A549 (cell line): ENCODE measurements at regions not wholly inside any gene's neighbourhood (a gene's known extent, or its start where the extent isn't known, plus 50 kb on each side); places are given as distances from the start of the nearest gene placed in this dataset.

Experiments
- ATAC-seq, 2 experiments: fragments of 200-7000 bp in 1 of 2; fragments of >200 bp in 1 of 2; cut with Nextera tagmentation in 1 of 2; cut with Tn5 transposase in 1 of 2; 3 replicates each; pipeline versions ENCODE4 v1.8.0 to v1.9.1; 2018 to 2020; ENCODE audit warnings: mild to moderate bottlenecking in 1 of 2, moderate library complexity in 1 of 2
- CTCF ChIA-PET: fragments of 300-600 bp; sonication (Branson Sonifier 250); formaldehyde crosslinking; extraction: SDS; loops from one replicate; lab custom pipeline; 2021; ENCODE audit warnings: antibody characterized with exemption, inconsistent platforms; lab: Yijun Ruan, JAX
- POLR2A ChIA-PET: fragments of 350-600 bp; formaldehyde crosslinking; extraction: SDS; loops from one replicate; lab custom pipeline; 2021; ENCODE audit warnings: antibody characterized with exemption, inconsistent platforms; lab: Yijun Ruan, JAX
- DNase-seq, 2 experiments: peaks; one replicate each; pipeline versions ENCODE4 v3.0.0 to v3.0.0-alpha.2; 2011 to 2016; ENCODE audit warnings: low read depth in 1 of 2, low spot score in 1 of 2
- FAIRE-seq: peaks from 2 replicates; lab custom pipeline; 2011; peaks lifted over from hg19 to GRCh38; lab: Jason Lieb, UNC
- H3K27ac ChIP-seq, 2 experiments: fragments of >200 bp; sonication (Bioruptor Twin); formaldehyde crosslinking; 3 replicates each; pipeline ENCODE4 v1.5.1; 2016 to 2017
- H3K4me1 ChIP-seq: fragments of >200 bp; sonication (Bioruptor Twin); formaldehyde crosslinking; 3 replicates; pipeline ENCODE4 v1.6.1; 2016
- H3K4me2 ChIP-seq: fragments of >200 bp; sonication (Bioruptor Twin); formaldehyde crosslinking; 3 replicates; pipeline ENCODE4 v1.6.1; 2016
- H3K4me3 ChIP-seq: fragments of >200 bp; sonication (Bioruptor Twin); formaldehyde crosslinking; 3 replicates; pipeline ENCODE4 v1.5.1; 2016
- H3K9me3 ChIP-seq: fragments of >200 bp; sonication (Bioruptor Twin); formaldehyde crosslinking; 3 replicates; pipeline ENCODE4 v1.6.1; 2016
- BHLHE40 ChIP-seq: IDR thresholded peaks from 2 replicates; pipeline ENCODE4 v1.6.1; 2012; ENCODE audit warnings: low read depth, low read length, inconsistent platforms
- CHD4 ChIP-seq: fragments of 200-600 bp; sonication (generic); IDR thresholded peaks from 2 replicates; pipeline ENCODE4 v1.6.1; 2016; ENCODE audit warnings: antibody characterized with exemption, mild to moderate bottlenecking, borderline replicate concordance
- EHF ChIP-seq: fragments of 250-450 bp; sonication (Bioruptor Pico); IDR thresholded peaks from 2 replicates; pipeline ENCODE4 v1.5.0; 2020; ENCODE audit warnings: mild to moderate bottlenecking
- ESRRA ChIP-seq: fragments of 150-350 bp; IDR thresholded peaks from 2 replicates; pipeline ENCODE4 v1.6.1; 2014; ENCODE audit warnings: mild to moderate bottlenecking, low read length, borderline replicate concordance
- FOSL2 ChIP-seq, 2 experiments: fragments of 450-650 bp in 1 of 2; fragments of >200 bp in 1 of 2; sonication (Bioruptor Twin) in 1 of 2; formaldehyde crosslinking; IDR thresholded peaks; 2 replicates each; pipeline versions ENCODE4 v1.5.0 to v1.6.1; 2016 to 2020; ENCODE audit warnings: mild to moderate bottlenecking in 1 of 2, moderate library complexity in 1 of 2
- FOXS1 ChIP-seq: fragments of 250-450 bp; sonication (Bioruptor Pico); IDR thresholded peaks from 2 replicates; pipeline ENCODE4 v1.5.0; 2020; ENCODE audit warnings: mild to moderate bottlenecking, moderate library complexity
- HOXA7 ChIP-seq: fragments of 250-450 bp; sonication (Bioruptor Pico); IDR thresholded peaks from 2 replicates; pipeline ENCODE4 v1.5.0; 2020; ENCODE audit warnings: mild to moderate bottlenecking, moderate library complexity
- HOXB13 ChIP-seq: fragments of 250-450 bp; sonication (Bioruptor Pico); IDR thresholded peaks from 2 replicates; pipeline ENCODE4 v1.5.0; 2020; ENCODE audit warnings: low read depth, mild to moderate bottlenecking, moderate library complexity
- HOXB5 ChIP-seq: fragments of 250-450 bp; sonication (Bioruptor Pico); IDR thresholded peaks from 2 replicates; pipeline ENCODE4 v1.5.0; 2020; ENCODE audit warnings: mild to moderate bottlenecking, moderate library complexity
- JUNB ChIP-seq: fragments of >200 bp; sonication (Bioruptor Twin); formaldehyde crosslinking; IDR thresholded peaks from 2 replicates; pipeline ENCODE4 v1.6.1; 2016
- KDM5A ChIP-seq: fragments of 200-600 bp; sonication (generic); IDR thresholded peaks from 2 replicates; pipeline ENCODE4 v1.6.1; 2016; ENCODE audit warnings: antibody characterized with exemption, mild to moderate bottlenecking
- MAFK ChIP-seq: fragments of 450-650 bp; IDR thresholded peaks from 2 replicates; pipeline ENCODE4 v1.6.1; 2014; ENCODE audit not compliant: partially characterized antibody
- MAZ ChIP-seq: fragments of 150-350 bp; IDR thresholded peaks from 2 replicates; pipeline ENCODE4 v1.6.1; 2014; ENCODE audit warnings: antibody characterized with exemption, low read depth, low read length, borderline replicate concordance
- POLR2AphosphoS2 ChIP-seq: conservative IDR thresholded peaks from 2 replicates; pipeline ENCODE4 v1.6.1; 2012; ENCODE audit warnings: low read length, improper control_type of control experiment, inconsistent platforms
- RARB ChIP-seq: fragments of 250-450 bp; sonication (Bioruptor Pico); IDR thresholded peaks from 2 replicates; pipeline ENCODE4 v1.8.0; 2021; ENCODE audit warnings: mild to moderate bottlenecking, moderate library complexity
- RFX5 ChIP-seq: fragments of 450-650 bp; IDR thresholded peaks from 2 replicates; pipeline ENCODE4 v1.7.1; 2014; ENCODE audit warnings: antibody characterized with exemption, mild to moderate bottlenecking, moderate library complexity
- RNF2 ChIP-seq: fragments of 200-600 bp; sonication (generic); IDR thresholded peaks from 2 replicates; pipeline ENCODE4 v1.6.1; 2016; ENCODE audit warnings: low read depth, mild to moderate bottlenecking, antibody characterized with exemption, moderate library complexity, borderline replicate concordance
- TFCP2L1 ChIP-seq: fragments of 250-450 bp; sonication (Bioruptor Pico); IDR thresholded peaks from 2 replicates; pipeline ENCODE4 v1.5.0; 2021; ENCODE audit warnings: mild to moderate bottlenecking
- ZNF302 ChIP-seq: fragments of 250-450 bp; sonication (Bioruptor Pico); IDR thresholded peaks from 2 replicates; pipeline ENCODE4 v1.9.0; 2021; ENCODE audit warnings: inconsistent platforms, mild to moderate bottlenecking, moderate library complexity
- ZSCAN20 ChIP-seq: fragments of 250-450 bp; sonication (Bioruptor Pico); IDR thresholded peaks from 2 replicates; pipeline ENCODE4 v1.8.0; 2022; ENCODE audit warnings: mild to moderate bottlenecking, moderate library complexity
- WGBS: methylation state at CpG from one replicate; pipeline ENCODE4 v1.1.6; 2017; ENCODE audit errors: missing lambda C conversion rate; 5-methylcytosine and 5-hydroxymethylcytosine counted together
- TF ChIP-seq, protein P1 (sequence below): IDR thresholded peaks from 2 replicates; pipeline ENCODE4 v1.6.1; 2012; ENCODE audit warnings: low read depth, borderline replicate concordance

DNA sequence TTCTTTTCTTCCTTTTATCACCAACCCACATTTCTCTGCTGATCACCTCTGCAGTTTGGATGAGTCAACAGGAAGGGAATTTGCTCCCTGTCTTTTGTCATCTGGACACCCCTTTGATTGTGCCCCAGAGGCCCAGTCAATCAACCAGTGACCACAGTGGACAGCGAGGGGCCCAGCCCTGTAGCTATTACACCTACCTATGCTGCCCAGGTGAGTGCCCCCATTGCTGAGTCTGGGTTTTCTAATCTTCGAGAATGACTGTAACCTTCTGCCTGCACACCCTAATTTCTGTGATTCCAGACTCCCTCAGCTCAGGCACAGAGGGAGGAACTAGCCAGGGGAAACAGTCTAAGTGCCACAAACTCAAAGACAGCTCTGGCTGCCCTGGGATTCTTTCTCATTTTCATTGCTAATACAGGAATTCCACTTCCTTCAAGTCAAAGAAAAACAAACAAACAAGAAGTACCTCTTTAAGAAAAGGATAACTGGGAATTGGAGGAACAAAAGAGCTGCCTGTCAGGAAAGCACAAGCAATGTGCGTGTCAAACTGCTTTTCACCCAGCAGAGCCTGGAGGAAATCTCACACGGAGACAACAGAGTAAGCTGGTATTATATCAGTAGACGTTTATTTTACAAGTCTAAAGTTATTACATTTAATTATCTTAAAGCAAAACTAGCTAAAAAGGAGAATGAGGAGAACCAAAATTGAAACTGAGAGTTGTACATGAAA, 311.1 kb downstream of the AJAP1 start:
- H3K4me2 ChIP-seq: no peak overlapping the region
- no peak overlapping the region for H3K4me3 ChIP-seq
- H3K27ac ChIP-seq: no peak overlapping the region
- ATAC-seq (no peak), DNase-seq (no peak), FAIRE-seq (no peak)
- WGBS: 8% methylated on average over 4 of the region's 5 CpGs
- ChIA-PET CTCF (no interaction called here), POLR2A (no interaction called here)
- 0 out of 3 replicates have a peak, but pooled peaks cover 3% of the 10 kb centered on the region for H3K4me1 ChIP-seq
- H3K9me3 ChIP-seq: no peaks in the 10 kb centered on the region
- no peak for TF ChIP-seq JUNB
- no peak for TF ChIP-seq EHF (CRISPR knock-in tag)
- TF ChIP-seq ZNF302 (CRISPR knock-in tag): no peak
- TF ChIP-seq TFCP2L1: no peak
- TF ChIP-seq ZSCAN20 (CRISPR knock-in tag): no peak
- TF ChIP-seq MAZ: no peak
- no peak for TF ChIP-seq RNF2
- no peak for TF ChIP-seq HOXB5
- TF ChIP-seq BHLHE40: no peak
- no peak for TF ChIP-seq HOXA7 (CRISPR knock-in tag)
- no peak for TF ChIP-seq MAFK
- TF ChIP-seq, protein P1, sequence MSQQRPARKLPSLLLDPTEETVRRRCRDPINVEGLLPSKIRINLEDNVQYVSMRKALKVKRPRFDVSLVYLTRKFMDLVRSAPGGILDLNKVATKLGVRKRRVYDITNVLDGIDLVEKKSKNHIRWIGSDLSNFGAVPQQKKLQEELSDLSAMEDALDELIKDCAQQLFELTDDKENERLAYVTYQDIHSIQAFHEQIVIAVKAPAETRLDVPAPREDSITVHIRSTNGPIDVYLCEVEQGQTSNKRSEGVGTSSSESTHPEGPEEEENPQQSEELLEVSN: no peak

DNA sequence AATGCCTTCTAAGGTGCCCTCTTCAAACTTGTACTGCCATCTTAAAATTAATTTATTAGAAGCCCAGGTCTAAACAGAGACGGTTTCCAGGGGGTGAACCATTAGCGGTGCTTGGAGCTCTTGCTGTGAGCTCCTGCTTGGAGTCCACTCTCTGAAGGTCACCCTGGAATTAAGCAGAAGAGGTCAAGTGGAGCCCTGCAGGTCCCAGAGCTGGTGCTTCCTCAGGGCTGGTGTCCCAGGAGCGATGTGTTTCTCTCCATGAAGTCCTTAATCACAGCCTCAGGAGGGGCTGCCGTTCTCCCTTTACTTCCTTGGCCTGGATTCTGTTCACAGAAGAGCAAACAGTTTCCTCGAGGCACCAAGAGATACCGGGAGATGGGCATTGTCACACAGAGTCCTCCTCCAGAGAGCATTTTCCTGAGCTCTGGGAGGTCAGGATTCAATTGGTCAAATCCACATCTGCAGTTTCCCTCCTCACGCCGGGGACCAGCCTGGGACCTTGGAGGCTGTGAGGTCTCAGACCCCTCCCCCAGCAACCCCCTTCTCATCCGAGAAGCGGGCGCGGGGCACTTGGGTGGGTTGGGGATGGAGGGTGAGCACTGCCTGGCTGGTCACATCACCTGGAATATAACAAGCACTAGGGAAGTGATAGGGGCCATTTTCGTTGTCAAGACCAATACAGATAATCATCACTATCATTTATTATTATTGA, 310.4 kb downstream of the AJAP1 start:
- Histone ChIP-seq H3K4me3 (no peak overlapping the region), H3K4me1 (0 out of 3 replicates have a peak, but pooled peaks cover 3% of the 10 kb centered on the region), H3K9me3 (no peaks in the 10 kb centered on the region), H3K27ac (no peak overlapping the region), H3K4me2 (no peak overlapping the region)
- FAIRE-seq: no peak
- no peak for ATAC-seq
- ChIA-PET CTCF (no interaction called here), POLR2A (no interaction called here)
- 33% methylated on average over 13 of the region's 13 CpGs for WGBS
- no peak for DNase-seq
- TF ChIP-seq RARB (no peak), ESRRA (no peak), TFCP2L1 (no peak), POLR2AphosphoS2 (no peak), HOXB13 (CRISPR knock-in tag) (no peak), CHD4 (no peak)

DNA sequence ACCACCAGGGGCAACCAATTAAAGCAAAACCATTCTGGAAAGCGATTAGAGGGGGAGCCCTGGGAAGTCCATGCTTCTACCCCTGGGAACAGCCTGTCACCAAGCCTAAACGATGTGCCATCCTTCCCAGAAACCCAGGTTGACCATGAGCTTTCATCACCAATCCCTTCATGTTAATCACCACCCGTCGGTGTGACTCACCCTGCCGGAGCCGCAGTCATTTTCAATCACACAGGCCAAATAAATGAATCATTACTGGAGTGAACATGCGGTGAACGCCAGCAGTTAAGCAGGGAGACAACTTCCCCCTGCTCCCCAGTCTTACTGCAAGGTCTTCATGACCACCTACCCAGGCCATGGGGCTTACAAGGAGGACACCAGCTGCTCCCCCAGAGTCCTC, 308.8 kb downstream of the AJAP1 start:
- Histone ChIP-seq H3K4me3 (no peak overlapping the region), H3K27ac (peak overlapping the region in 1 of 2 experiments; percentile 60; a peak in 2 of 6 replicates), H3K9me3 (no peaks in the 10 kb centered on the region), H3K4me1 (0 out of 3 replicates have a peak, but pooled peaks cover 3% of the 10 kb centered on the region), H3K4me2 (peak overlapping the region; percentile 41)
- TF ChIP-seq FOXS1 (no peak), MAZ (no peak), RFX5 (no peak), KDM5A (no peak), EHF (CRISPR knock-in tag) (no peak), JUNB (peak; percentile 37; the same call in 1 of the 2 replicates), FOSL2 (IDR thresholded peaks at IDR 0.05) (0 out of 2 replicates have a peak, but pooled peaks have one; percentile 27), FOSL2 (CRISPR knock-in tag; IDR thresholded peaks at IDR 0.05) (0 out of 2 replicates have a peak, but pooled peaks have one; percentile 31)
- FAIRE-seq: no peak
- 5% methylated on average over 6 of the region's 8 CpGs for WGBS
- ChIA-PET POLR2A (no interaction called here), CTCF (no interaction called here)
- DNase-seq: peak; percentile 26 to 33
- ATAC-seq: peak; percentile 75 to 85
